ENCODE measurements at regions not wholly inside any gene's neighbourhood (a gene's known extent, or its start where the extent isn't known, plus 50 kb on each side); places are given as distances from the start of the nearest gene placed in this dataset.

DNA sequence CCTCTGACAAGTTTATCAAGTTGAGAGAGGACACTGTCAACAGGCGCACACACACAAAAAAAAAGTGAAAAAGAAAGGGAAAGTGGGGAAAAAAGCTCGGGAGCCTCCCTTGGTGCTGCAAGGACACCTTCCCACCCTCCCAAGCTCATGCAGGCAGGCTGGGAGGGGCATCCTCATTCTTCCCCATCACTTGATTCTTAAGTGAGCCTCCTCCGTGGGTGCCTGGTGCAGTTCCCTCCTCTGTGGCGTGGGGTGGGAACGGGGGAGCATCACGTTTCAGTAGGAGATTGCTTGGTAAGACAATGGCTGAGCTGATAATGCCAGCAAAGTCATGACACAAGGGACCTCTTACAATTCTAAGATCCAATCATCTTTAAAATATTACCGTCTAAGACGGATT is 108.8 kb downstream of the NXPE2 start:
- Histone ChIP-seq H3K4me1 (ENCODE audit: control insufficient read depth, low read length) (no peaks in the 10 kb centered on the region), H3K4me3 (ENCODE audit: low read length) (no peak overlapping the region), H3K9me2 (replicated peaks; ENCODE audit: control insufficient read depth, low read length) (no peaks in the 10 kb centered on the region), H3K36me3 (ENCODE audit: control insufficient read depth, low read length) (no peaks in the 10 kb centered on the region), H3K79me2 (ENCODE audit: control insufficient read depth, low read length) (no peaks in the 10 kb centered on the region), H3K9me3 (ENCODE audit: control insufficient read depth, insufficient read depth, low read length) (no peaks in the 10 kb centered on the region), H4K20me1 (ENCODE audit: control insufficient read depth, insufficient read depth, low read depth, low read length) (no peaks in the 10 kb centered on the region), H3K27ac (ENCODE audit: low read depth, low read length) (no peak overlapping the region), H3K4me2 (ENCODE audit: low read length) (no peak overlapping the region), H3F3A (ENCODE audit: control insufficient read depth, insufficient read depth) (no peaks in the 10 kb centered on the region), H3K27me3 (ENCODE audit: control insufficient read depth, low read length) (no peaks in the 10 kb centered on the region)
- no peak for TF ChIP-seq EZH2phosphoT487 (IDR thresholded peaks at IDR 0.05; ENCODE audit: borderline replicate concordance, low read length)
- TF ChIP-seq, protein P1, sequence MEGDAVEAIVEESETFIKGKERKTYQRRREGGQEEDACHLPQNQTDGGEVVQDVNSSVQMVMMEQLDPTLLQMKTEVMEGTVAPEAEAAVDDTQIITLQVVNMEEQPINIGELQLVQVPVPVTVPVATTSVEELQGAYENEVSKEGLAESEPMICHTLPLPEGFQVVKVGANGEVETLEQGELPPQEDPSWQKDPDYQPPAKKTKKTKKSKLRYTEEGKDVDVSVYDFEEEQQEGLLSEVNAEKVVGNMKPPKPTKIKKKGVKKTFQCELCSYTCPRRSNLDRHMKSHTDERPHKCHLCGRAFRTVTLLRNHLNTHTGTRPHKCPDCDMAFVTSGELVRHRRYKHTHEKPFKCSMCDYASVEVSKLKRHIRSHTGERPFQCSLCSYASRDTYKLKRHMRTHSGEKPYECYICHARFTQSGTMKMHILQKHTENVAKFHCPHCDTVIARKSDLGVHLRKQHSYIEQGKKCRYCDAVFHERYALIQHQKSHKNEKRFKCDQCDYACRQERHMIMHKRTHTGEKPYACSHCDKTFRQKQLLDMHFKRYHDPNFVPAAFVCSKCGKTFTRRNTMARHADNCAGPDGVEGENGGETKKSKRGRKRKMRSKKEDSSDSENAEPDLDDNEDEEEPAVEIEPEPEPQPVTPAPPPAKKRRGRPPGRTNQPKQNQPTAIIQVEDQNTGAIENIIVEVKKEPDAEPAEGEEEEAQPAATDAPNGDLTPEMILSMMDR (IDR thresholded peaks at IDR 0.05; ENCODE audit: low read depth, low read length, poor library complexity, severe bottlenecking): no peak

DNA sequence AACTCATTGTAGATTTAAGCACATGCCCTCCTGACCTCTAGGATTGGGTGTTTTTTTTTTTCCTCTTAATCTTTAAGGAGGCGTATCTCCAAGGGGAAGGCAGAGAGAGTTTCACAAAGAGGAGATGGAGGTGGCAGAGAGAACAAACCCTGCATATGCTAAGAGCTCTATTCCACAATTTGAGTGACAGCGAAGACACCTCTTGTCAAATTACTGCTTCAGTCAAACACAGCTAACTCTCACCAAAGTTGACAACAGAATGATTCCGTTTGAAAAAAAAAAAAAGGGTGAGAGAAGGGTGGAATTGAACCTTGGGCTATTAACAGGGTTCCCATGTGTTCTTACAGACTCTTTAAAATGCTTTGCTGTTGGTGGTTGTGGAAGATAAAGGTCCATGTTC is 112.6 kb downstream of the NXPE2 start:
- Histone ChIP-seq H3K27me3 (ENCODE audit: control insufficient read depth, low read length) (peaks cover 3% of the 10 kb centered on the region; the same call in 1 of the 2 replicates), H3F3A (ENCODE audit: control insufficient read depth, insufficient read depth) (no peaks in the 10 kb centered on the region), H3K27ac (ENCODE audit: low read depth, low read length) (no peak overlapping the region), H4K20me1 (ENCODE audit: control insufficient read depth, insufficient read depth, low read depth, low read length) (no peaks in the 10 kb centered on the region), H3K9me3 (ENCODE audit: control insufficient read depth, insufficient read depth, low read length) (no peaks in the 10 kb centered on the region), H3K4me3 (ENCODE audit: low read length) (no peak overlapping the region), H3K79me2 (ENCODE audit: control insufficient read depth, low read length) (no peaks in the 10 kb centered on the region), H3K36me3 (ENCODE audit: control insufficient read depth, low read length) (no peaks in the 10 kb centered on the region), H3K4me2 (ENCODE audit: low read length) (no peak overlapping the region), H3K4me1 (ENCODE audit: control insufficient read depth, low read length) (no peaks in the 10 kb centered on the region), H3K9me2 (replicated peaks; ENCODE audit: control insufficient read depth, low read length) (no peaks in the 10 kb centered on the region; the same call in 1 of the 2 replicates)
- TF ChIP-seq EZH2phosphoT487 (IDR thresholded peaks at IDR 0.05; ENCODE audit: borderline replicate concordance, low read length): no peak
- TF ChIP-seq, protein P1 (IDR thresholded peaks at IDR 0.05; ENCODE audit: low read depth, low read length, poor library complexity, severe bottlenecking): no peak

- Histone ChIP-seq H3K27ac (ENCODE audit: low read depth, low read length) (no peak overlapping the region), H3K9me3 (ENCODE audit: control insufficient read depth, insufficient read depth, low read length) (no peaks in the 10 kb centered on the region), H4K20me1 (ENCODE audit: control insufficient read depth, insufficient read depth, low read depth, low read length) (no peaks in the 10 kb centered on the region), H3K9me2 (replicated peaks; ENCODE audit: control insufficient read depth, low read length) (no peaks in the 10 kb centered on the region; the same call in 1 of the 2 replicates), H3F3A (ENCODE audit: control insufficient read depth, insufficient read depth) (no peaks in the 10 kb centered on the region), H3K4me1 (ENCODE audit: control insufficient read depth, low read length) (no peaks in the 10 kb centered on the region), H3K27me3 (ENCODE audit: control insufficient read depth, low read length) (peaks cover 3% of the 10 kb centered on the region; the same call in 1 of the 2 replicates), H3K4me2 (ENCODE audit: low read length) (no peak overlapping the region), H3K36me3 (ENCODE audit: control insufficient read depth, low read length) (no peaks in the 10 kb centered on the region), H3K79me2 (ENCODE audit: control insufficient read depth, low read length) (no peaks in the 10 kb centered on the region), H3K4me3 (ENCODE audit: low read length) (no peak overlapping the region)
- TF ChIP-seq, protein P1 (IDR thresholded peaks at IDR 0.05; ENCODE audit: low read depth, low read length, poor library complexity, severe bottlenecking): no peak
- no peak for TF ChIP-seq EZH2phosphoT487 (IDR thresholded peaks at IDR 0.05; ENCODE audit: borderline replicate concordance, low read length)
Measured at GRCh38 chr11:114794048-114794684, 115.8 kb downstream of the NXPE2 start.
